HepG2 (cell line): ENCODE measurements at regions not wholly inside any gene's neighbourhood (a gene's known extent, or its start where the extent isn't known, plus 50 kb on each side); places are given as distances from the start of the nearest gene placed in this dataset.
A peak's percentile ranks its signal among the peaks of the same experiment; 100 is the strongest.

Experiments
- ATF4 ChIP-seq, 2 experiments: fragments of 450-650 bp in 1 of 2; sonication (generic) in 1 of 2; formaldehyde crosslinking; IDR thresholded peaks; 2 replicates each; pipeline versions ENCODE4 v1.5.0 to v1.8.0; 2020 to 2022; ENCODE audit warnings: mild to moderate bottlenecking in 1 of 2, missing genetic modification reagents in 1 of 2
- CERS6 ChIP-seq: sonication (generic); formaldehyde crosslinking; IDR thresholded peaks from 2 replicates; pipeline ENCODE4 v1.5.0; 2020; ENCODE audit warnings: missing genetic modification reagents
- HDAC1 ChIP-seq: sonication (generic); formaldehyde crosslinking; IDR thresholded peaks from 2 replicates; pipeline ENCODE4 v1.5.1; 2020; ENCODE audit warnings: mild to moderate bottlenecking, missing genetic modification reagents
- SIX1 ChIP-seq: sonication (generic); formaldehyde crosslinking; IDR thresholded peaks from 2 replicates; pipeline ENCODE4 v1.4.0; 2020; ENCODE audit warnings: missing genetic modification reagents, borderline replicate concordance
- SIX4 ChIP-seq: sonication (generic); formaldehyde crosslinking; IDR thresholded peaks from 2 replicates; pipeline ENCODE4 v1.4.0; 2020; ENCODE audit warnings: missing genetic modification reagents
- SOX5 ChIP-seq: IDR thresholded peaks from 2 replicates; pipeline ENCODE4 v1.6.1; 2016; ENCODE audit warnings: borderline replicate concordance
- ZBTB34 ChIP-seq: sonication (generic); formaldehyde crosslinking; IDR thresholded peaks from 2 replicates; pipeline ENCODE4 v1.8.0; 2022; ENCODE audit warnings: mild to moderate bottlenecking, missing genetic modification reagents
- ZFP82 ChIP-seq: sonication (generic); formaldehyde crosslinking; IDR thresholded peaks from 2 replicates; pipeline ENCODE4 v1.5.1; 2020; ENCODE audit warnings: mild to moderate bottlenecking, missing genetic modification reagents, borderline replicate concordance
- TF ChIP-seq, protein P1 (sequence below): sonication (generic); formaldehyde crosslinking; conservative IDR thresholded peaks from 2 replicates; pipeline ENCODE4 v1.4.0; 2020; ENCODE audit warnings: mild to moderate bottlenecking, missing genetic modification reagents, moderate library complexity
- TF ChIP-seq, protein P2 (sequence below): IDR thresholded peaks from 2 replicates; pipeline ENCODE4 v1.4.0; 2020; ENCODE audit warnings: mild to moderate bottlenecking, missing genetic modification reagents
- TF ChIP-seq, protein P3 (sequence below), 2 experiments: IDR thresholded peaks; 2 replicates each; pipeline ENCODE4 v1.6.1; 2011 to 2012; ENCODE audit warnings: low read length in 2 of 2, borderline replicate concordance in 1 of 2, low read depth in 1 of 2, mild to moderate bottlenecking in 1 of 2, moderate library complexity in 1 of 2

DNA sequence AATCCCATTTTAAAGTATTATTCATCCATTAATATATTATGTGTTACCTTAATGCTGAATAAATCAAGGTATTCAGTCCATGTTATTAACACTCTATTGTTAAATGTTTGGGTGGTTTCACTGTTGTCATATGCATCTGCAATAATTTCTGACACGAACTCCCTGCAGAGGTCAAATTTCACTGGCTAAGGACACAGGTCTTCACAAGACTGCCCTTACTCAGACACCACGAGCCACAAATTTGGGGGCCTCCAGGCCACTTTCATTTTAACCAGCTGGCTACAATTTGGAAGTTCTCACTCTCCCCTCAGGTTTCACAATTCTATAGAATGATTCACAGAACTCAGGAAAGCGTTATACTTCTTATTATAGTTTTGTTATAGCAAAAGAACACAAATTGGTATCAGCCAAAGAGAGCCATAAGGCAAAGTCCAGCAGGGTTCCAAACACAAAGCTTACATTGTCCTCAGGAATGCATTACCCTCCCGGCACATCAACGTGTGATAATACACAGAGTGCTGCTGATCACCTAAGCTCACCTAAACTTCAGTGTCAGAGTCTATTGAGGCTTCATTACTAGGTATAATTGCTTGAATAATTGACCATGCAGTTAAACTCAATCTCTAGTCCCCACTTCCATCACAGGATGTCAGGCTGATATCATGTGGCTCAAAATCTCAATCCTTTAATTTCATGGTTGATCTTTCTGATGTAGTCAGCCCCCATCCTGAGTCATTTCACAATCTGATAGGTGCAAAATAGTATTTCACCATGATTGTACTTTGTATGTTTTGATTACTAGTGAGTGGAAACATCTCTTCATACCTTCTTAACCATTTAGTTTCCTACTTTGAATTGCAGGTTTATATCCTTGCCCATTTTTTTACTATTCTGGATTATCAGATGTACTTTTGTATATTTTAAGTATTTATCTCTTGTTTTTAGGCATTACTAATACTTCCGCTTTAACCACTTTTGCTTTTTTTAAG, 441.4 kb upstream of the AGTR1 start (continued):
- TF ChIP-seq ATF4 (CRISPR knock-in tag; IDR thresholded peaks at IDR 0.05) (no peak), HDAC1 (CRISPR knock-in tag) (no peak), CERS6 (CRISPR knock-in tag) (no peak), SIX1 (0 out of 2 replicates have a peak, but pooled peaks have one; percentile 18), ZFP82 (no peak), SIX4 (CRISPR knock-in tag) (peak; percentile 7; the same call in 1 of the 2 replicates), SOX5 (CRISPR knock-in tag) (peak; percentile 75; the same call in 1 of the 2 replicates), ZBTB34 (peak; percentile 48; the same call in 1 of the 2 replicates)
- TF ChIP-seq, protein P1, sequence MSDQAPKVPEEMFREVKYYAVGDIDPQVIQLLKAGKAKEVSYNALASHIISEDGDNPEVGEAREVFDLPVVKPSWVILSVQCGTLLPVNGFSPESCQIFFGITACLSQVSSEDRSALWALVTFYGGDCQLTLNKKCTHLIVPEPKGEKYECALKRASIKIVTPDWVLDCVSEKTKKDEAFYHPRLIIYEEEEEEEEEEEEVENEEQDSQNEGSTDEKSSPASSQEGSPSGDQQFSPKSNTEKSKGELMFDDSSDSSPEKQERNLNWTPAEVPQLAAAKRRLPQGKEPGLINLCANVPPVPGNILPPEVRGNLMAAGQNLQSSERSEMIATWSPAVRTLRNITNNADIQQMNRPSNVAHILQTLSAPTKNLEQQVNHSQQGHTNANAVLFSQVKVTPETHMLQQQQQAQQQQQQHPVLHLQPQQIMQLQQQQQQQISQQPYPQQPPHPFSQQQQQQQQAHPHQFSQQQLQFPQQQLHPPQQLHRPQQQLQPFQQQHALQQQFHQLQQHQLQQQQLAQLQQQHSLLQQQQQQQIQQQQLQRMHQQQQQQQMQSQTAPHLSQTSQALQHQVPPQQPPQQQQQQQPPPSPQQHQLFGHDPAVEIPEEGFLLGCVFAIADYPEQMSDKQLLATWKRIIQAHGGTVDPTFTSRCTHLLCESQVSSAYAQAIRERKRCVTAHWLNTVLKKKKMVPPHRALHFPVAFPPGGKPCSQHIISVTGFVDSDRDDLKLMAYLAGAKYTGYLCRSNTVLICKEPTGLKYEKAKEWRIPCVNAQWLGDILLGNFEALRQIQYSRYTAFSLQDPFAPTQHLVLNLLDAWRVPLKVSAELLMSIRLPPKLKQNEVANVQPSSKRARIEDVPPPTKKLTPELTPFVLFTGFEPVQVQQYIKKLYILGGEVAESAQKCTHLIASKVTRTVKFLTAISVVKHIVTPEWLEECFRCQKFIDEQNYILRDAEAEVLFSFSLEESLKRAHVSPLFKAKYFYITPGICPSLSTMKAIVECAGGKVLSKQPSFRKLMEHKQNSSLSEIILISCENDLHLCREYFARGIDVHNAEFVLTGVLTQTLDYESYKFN (CRISPR knock-in tag), result peak; percentile 81
- TF ChIP-seq, protein P2, sequence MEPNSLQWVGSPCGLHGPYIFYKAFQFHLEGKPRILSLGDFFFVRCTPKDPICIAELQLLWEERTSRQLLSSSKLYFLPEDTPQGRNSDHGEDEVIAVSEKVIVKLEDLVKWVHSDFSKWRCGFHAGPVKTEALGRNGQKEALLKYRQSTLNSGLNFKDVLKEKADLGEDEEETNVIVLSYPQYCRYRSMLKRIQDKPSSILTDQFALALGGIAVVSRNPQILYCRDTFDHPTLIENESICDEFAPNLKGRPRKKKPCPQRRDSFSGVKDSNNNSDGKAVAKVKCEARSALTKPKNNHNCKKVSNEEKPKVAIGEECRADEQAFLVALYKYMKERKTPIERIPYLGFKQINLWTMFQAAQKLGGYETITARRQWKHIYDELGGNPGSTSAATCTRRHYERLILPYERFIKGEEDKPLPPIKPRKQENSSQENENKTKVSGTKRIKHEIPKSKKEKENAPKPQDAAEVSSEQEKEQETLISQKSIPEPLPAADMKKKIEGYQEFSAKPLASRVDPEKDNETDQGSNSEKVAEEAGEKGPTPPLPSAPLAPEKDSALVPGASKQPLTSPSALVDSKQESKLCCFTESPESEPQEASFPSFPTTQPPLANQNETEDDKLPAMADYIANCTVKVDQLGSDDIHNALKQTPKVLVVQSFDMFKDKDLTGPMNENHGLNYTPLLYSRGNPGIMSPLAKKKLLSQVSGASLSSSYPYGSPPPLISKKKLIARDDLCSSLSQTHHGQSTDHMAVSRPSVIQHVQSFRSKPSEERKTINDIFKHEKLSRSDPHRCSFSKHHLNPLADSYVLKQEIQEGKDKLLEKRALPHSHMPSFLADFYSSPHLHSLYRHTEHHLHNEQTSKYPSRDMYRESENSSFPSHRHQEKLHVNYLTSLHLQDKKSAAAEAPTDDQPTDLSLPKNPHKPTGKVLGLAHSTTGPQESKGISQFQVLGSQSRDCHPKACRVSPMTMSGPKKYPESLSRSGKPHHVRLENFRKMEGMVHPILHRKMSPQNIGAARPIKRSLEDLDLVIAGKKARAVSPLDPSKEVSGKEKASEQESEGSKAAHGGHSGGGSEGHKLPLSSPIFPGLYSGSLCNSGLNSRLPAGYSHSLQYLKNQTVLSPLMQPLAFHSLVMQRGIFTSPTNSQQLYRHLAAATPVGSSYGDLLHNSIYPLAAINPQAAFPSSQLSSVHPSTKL (CRISPR knock-in tag), result peak; percentile 74
- TF ChIP-seq, protein P3, sequence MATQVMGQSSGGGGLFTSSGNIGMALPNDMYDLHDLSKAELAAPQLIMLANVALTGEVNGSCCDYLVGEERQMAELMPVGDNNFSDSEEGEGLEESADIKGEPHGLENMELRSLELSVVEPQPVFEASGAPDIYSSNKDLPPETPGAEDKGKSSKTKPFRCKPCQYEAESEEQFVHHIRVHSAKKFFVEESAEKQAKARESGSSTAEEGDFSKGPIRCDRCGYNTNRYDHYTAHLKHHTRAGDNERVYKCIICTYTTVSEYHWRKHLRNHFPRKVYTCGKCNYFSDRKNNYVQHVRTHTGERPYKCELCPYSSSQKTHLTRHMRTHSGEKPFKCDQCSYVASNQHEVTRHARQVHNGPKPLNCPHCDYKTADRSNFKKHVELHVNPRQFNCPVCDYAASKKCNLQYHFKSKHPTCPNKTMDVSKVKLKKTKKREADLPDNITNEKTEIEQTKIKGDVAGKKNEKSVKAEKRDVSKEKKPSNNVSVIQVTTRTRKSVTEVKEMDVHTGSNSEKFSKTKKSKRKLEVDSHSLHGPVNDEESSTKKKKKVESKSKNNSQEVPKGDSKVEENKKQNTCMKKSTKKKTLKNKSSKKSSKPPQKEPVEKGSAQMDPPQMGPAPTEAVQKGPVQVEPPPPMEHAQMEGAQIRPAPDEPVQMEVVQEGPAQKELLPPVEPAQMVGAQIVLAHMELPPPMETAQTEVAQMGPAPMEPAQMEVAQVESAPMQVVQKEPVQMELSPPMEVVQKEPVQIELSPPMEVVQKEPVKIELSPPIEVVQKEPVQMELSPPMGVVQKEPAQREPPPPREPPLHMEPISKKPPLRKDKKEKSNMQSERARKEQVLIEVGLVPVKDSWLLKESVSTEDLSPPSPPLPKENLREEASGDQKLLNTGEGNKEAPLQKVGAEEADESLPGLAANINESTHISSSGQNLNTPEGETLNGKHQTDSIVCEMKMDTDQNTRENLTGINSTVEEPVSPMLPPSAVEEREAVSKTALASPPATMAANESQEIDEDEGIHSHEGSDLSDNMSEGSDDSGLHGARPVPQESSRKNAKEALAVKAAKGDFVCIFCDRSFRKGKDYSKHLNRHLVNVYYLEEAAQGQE (IDR thresholded peaks at IDR 0.05; ENCODE audit: borderline replicate concordance in 1 of 2, low read depth in 1 of 2, low read length in 2 of 2), result peak in 1 of 2 experiments; percentile 33; a peak in 2 of 4 replicates
